OCI-LY3 (cell line): ENCODE measurements at regions not wholly inside any gene's neighbourhood (a gene's known extent, or its start where the extent isn't known, plus 50 kb on each side); places are given as distances from the start of the nearest gene placed in this dataset.

Experiments
- CTCF ChIP-seq: fragments of 200-600, 300-600 bp; sonication (generic); IDR thresholded peaks from 2 replicates; pipeline ENCODE4 v1.5.1; 2014; ENCODE audit warnings: antibody characterized with exemption, low read length, low read depth
- EZH2phosphoT487 ChIP-seq: fragments of 200-600 bp; shearing (Covaris generic); IDR thresholded peaks from 2 replicates; pipeline ENCODE4 v1.6.1; 2018; ENCODE audit warnings: antibody characterized with exemption, mixed run types, low read depth

- TF ChIP-seq CTCF (no peak), EZH2phosphoT487 (no peak)
Observed at GRCh38 chr3:59526999-59527398, 477.2 kb upstream of the CFAP20DC start.
